Loucy (cell line): ENCODE measurements at regions not wholly inside any gene's neighbourhood (a gene's known extent, or its start where the extent isn't known, plus 50 kb on each side); places are given as distances from the start of the nearest gene placed in this dataset.

ENCODE experiments used
- EZH2phosphoT487 ChIP-seq: fragments of 200-600 bp; IDR thresholded peaks from 2 replicates; pipeline ENCODE4 v1.6.1; 2018; ENCODE audit warnings: antibody characterized with exemption, mild to moderate bottlenecking, moderate library complexity, borderline replicate concordance
- TF ChIP-seq, protein P1 (sequence below): fragments of 200-600 bp; sonication (generic); conservative IDR thresholded peaks from 2 replicates; pipeline ENCODE4 v1.5.1; 2014; ENCODE audit warnings: mild to moderate bottlenecking, antibody characterized with exemption, low read length

DNA sequence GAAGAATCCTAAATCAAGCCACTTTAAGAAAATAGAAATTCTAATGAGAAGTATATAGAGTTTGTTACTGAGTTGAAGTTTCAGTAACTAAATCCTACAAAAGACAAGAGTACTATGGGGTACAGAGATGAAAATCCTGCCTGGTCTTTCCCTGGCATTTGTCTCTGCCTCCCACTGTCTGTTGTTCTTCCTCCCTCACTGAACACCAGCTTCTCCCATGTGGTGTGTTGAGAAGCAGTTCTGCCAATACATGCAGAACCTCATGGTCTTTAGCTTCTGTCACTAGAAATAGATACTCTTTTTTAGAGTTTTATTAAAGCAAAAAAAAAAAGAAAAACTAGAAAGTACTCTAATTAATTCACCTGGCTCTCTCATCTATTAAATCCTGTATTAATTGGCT, 664.4 kb downstream of the CDH8 start:
- TF ChIP-seq, protein P1, sequence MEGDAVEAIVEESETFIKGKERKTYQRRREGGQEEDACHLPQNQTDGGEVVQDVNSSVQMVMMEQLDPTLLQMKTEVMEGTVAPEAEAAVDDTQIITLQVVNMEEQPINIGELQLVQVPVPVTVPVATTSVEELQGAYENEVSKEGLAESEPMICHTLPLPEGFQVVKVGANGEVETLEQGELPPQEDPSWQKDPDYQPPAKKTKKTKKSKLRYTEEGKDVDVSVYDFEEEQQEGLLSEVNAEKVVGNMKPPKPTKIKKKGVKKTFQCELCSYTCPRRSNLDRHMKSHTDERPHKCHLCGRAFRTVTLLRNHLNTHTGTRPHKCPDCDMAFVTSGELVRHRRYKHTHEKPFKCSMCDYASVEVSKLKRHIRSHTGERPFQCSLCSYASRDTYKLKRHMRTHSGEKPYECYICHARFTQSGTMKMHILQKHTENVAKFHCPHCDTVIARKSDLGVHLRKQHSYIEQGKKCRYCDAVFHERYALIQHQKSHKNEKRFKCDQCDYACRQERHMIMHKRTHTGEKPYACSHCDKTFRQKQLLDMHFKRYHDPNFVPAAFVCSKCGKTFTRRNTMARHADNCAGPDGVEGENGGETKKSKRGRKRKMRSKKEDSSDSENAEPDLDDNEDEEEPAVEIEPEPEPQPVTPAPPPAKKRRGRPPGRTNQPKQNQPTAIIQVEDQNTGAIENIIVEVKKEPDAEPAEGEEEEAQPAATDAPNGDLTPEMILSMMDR: no peak
- TF ChIP-seq EZH2phosphoT487: no peak
